Hepatocyte (in vitro differentiated cells): ENCODE measurements at regions not wholly inside any gene's neighbourhood (a gene's known extent, or its start where the extent isn't known, plus 50 kb on each side); places are given as distances from the start of the nearest gene placed in this dataset.

Experiments
- DNase-seq: peaks from one replicate; pipeline ENCODE4 v3.0.0-alpha.2; 2016; ENCODE audit warnings: low spot score
- H2AFZ ChIP-seq: fragments of 200-600 bp; sonication (generic); 2 replicates; pipeline ENCODE4 v1.6.0; 2016; ENCODE audit warnings: antibody characterized with exemption, mild to moderate bottlenecking
- H3K27ac ChIP-seq: fragments of 200-600 bp; sonication (generic); 2 replicates; pipeline ENCODE4 v1.5.1; 2016; ENCODE audit warnings: mild to moderate bottlenecking
- H3K27me3 ChIP-seq: fragments of 200-600 bp; sonication (generic); 2 replicates; pipeline ENCODE4 v1.6.1; 2016
- H3K36me3 ChIP-seq: fragments of 200-600 bp; sonication (generic); replicated peaks from 2 replicates; pipeline ENCODE4 v1.5.1; 2016; ENCODE audit warnings: low read depth; ENCODE audit not compliant: insufficient read depth
- H3K4me1 ChIP-seq: fragments of 200-600 bp; sonication (generic); 2 replicates; pipeline ENCODE4 v1.5.1; 2016; ENCODE audit warnings: mild to moderate bottlenecking, moderate library complexity; ENCODE audit not compliant: insufficient read depth
- H3K4me2 ChIP-seq: fragments of 200-600 bp; sonication (generic); 2 replicates; pipeline ENCODE4 v1.6.0; 2016
- H3K4me3 ChIP-seq: fragments of 200-600 bp; sonication (generic); 2 replicates; pipeline ENCODE4 v1.5.1; 2016; ENCODE audit warnings: mild to moderate bottlenecking
- H3K79me2 ChIP-seq: fragments of 200-600 bp; sonication (generic); 2 replicates; pipeline ENCODE4 v1.6.0; 2017; ENCODE audit warnings: mild to moderate bottlenecking
- H3K9me2 ChIP-seq: fragments of 200-600 bp; sonication (generic); replicated peaks from 2 replicates; pipeline ENCODE4 v1.6.0; 2017; ENCODE audit warnings: mild to moderate bottlenecking; ENCODE audit not compliant: insufficient read depth
- H3K9me3 ChIP-seq: fragments of 200-600 bp; sonication (generic); 2 replicates; pipeline ENCODE4 v1.5.1; 2016; ENCODE audit warnings: low read depth, mild to moderate bottlenecking
- H4K20me1 ChIP-seq: fragments of 200-600 bp; sonication (generic); 2 replicates; pipeline ENCODE4 v1.6.0; 2016; ENCODE audit warnings: mild to moderate bottlenecking; ENCODE audit not compliant: insufficient read depth, poor library complexity, severe bottlenecking
- CTCF ChIP-seq: fragments of 200-600 bp; sonication (generic); IDR thresholded peaks from 2 replicates; pipeline ENCODE4 v1.5.1; 2016; ENCODE audit warnings: antibody characterized with exemption, mild to moderate bottlenecking; ENCODE audit not compliant: poor library complexity
- EZH2 ChIP-seq: fragments of 200-600 bp; sonication (generic); IDR thresholded peaks from 2 replicates; pipeline ENCODE4 v1.6.1; 2016; ENCODE audit warnings: antibody characterized with exemption, mild to moderate bottlenecking, borderline replicate concordance
- EZH2phosphoT487 ChIP-seq: fragments of 200-600 bp; sonication (generic); IDR thresholded peaks from one replicate; pipeline ENCODE4 v1.6.1; 2018; ENCODE audit warnings: antibody characterized with exemption, mild to moderate bottlenecking, low read depth, moderate library complexity; ENCODE audit not compliant: unreplicated experiment, severe bottlenecking
- WGBS: methylation state at CpG from one replicate; pipeline ENCODE4 v1.1.6; 2016; ENCODE audit warnings: low lambda C conversion rate; ENCODE audit errors: missing lambda C conversion rate; 5-methylcytosine and 5-hydroxymethylcytosine counted together

DNA sequence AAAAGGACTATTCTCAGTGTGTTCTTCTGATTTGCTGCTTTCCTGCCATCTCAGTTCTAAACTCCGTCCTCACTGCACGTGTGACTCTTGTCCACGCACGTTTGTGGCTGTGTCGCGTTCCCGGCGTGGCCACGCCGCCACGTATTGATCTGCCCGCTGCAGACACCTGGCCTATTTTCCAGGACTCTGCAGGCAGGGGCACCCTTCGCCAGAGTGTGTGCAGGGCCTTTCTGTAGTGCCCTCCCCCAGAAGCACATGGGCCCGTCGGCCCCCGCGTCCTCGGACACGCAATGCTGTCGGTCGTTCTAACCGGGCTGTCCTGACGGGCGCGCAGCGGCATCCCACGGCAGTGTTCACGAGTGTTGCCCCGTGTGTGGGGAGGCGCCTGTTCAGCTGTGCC lies 87.6 kb downstream of the YTHDF1 start:
- peaks cover 29% of the 10 kb centered on the region for H3K27me3 ChIP-seq
- no peak for TF ChIP-seq EZH2phosphoT487
- no peak for TF ChIP-seq CTCF
- no peak for TF ChIP-seq EZH2
- DNase-seq = no peak
- no peak overlapping the region for H2AFZ ChIP-seq
- H3K27ac ChIP-seq = no peak overlapping the region
- H3K36me3 ChIP-seq = no peaks in the 10 kb centered on the region
- no peaks in the 10 kb centered on the region for H3K79me2 ChIP-seq
- H4K20me1 ChIP-seq = no peaks in the 10 kb centered on the region
- WGBS = 97% methylated on average over 30 of the region's 30 CpGs
- no peak overlapping the region for H3K4me2 ChIP-seq
- no peaks in the 10 kb centered on the region for H3K4me1 ChIP-seq
- H3K9me2 ChIP-seq = no peaks in the 10 kb centered on the region
- no peaks in the 10 kb centered on the region for H3K9me3 ChIP-seq
- H3K4me3 ChIP-seq = no peak overlapping the region

GRCh38 chr20:63127700-63128364 lies 88.1 kb downstream of the YTHDF1 start:
- no peaks in the 10 kb centered on the region for H3K4me1 ChIP-seq
- no peak overlapping the region for H3K4me3 ChIP-seq
- no peaks in the 10 kb centered on the region for H3K9me3 ChIP-seq
- H3K36me3 ChIP-seq = no peaks in the 10 kb centered on the region
- H3K79me2 ChIP-seq = no peaks in the 10 kb centered on the region
- TF ChIP-seq EZH2 = no peak
- no peak for TF ChIP-seq CTCF
- TF ChIP-seq EZH2phosphoT487 = no peak
- DNase-seq = no peak
- H2AFZ ChIP-seq = no peak overlapping the region
- no peaks in the 10 kb centered on the region for H4K20me1 ChIP-seq
- 82% methylated on average over 21 of the region's 21 CpGs for WGBS
- H3K4me2 ChIP-seq = no peak overlapping the region
- H3K27me3 ChIP-seq = peaks cover 29% of the 10 kb centered on the region
- no peaks in the 10 kb centered on the region for H3K9me2 ChIP-seq
- no peak overlapping the region for H3K27ac ChIP-seq

- no peaks in the 10 kb centered on the region for H3K79me2 ChIP-seq
- no peaks in the 10 kb centered on the region for H3K9me3 ChIP-seq
- H3K4me2 ChIP-seq = no peak overlapping the region
- H3K4me3 ChIP-seq = no peak overlapping the region
- H2AFZ ChIP-seq = no peak overlapping the region
- no peaks in the 10 kb centered on the region for H3K9me2 ChIP-seq
- H3K27me3 ChIP-seq = peaks cover 29% of the 10 kb centered on the region
- 79% methylated on average over 18 of the region's 18 CpGs for WGBS
- H3K4me1 ChIP-seq = no peaks in the 10 kb centered on the region
- DNase-seq = no peak
- TF ChIP-seq CTCF = no peak
- TF ChIP-seq EZH2phosphoT487 = no peak
- TF ChIP-seq EZH2 = no peak
- no peaks in the 10 kb centered on the region for H4K20me1 ChIP-seq
- H3K27ac ChIP-seq = no peak overlapping the region
- H3K36me3 ChIP-seq = no peaks in the 10 kb centered on the region
Measured at GRCh38 chr20:63126876-63127699, 88.8 kb downstream of the YTHDF1 start.
